Mesenchymal stem cell (in vitro differentiated cells and primary cell): ENCODE measurements at regions not wholly inside any gene's neighbourhood (a gene's known extent, or its start where the extent isn't known, plus 50 kb on each side); places are given as distances from the start of the nearest gene placed in this dataset.

Experiments
- DNase-seq: peaks from one replicate; pipeline ENCODE4 v3.0.0-alpha.2; 2013
- H2AFZ ChIP-seq: one replicate; pipeline ENCODE4 v1.6.1; 2013; ENCODE audit warnings: low read depth, mild to moderate bottlenecking, control low read depth, inconsistent platforms, low read length, moderate library complexity
- H2AK5ac ChIP-seq: 2 replicates; pipeline ENCODE4 v1.6.1; 2013; ENCODE audit warnings: low read length, moderate library complexity, mild to moderate bottlenecking, inconsistent platforms; ENCODE audit not compliant: severe bottlenecking
- H2BK120ac ChIP-seq: one replicate; pipeline ENCODE4 v1.6.1; 2013; ENCODE audit warnings: low read depth, mild to moderate bottlenecking, inconsistent platforms, low read length, moderate library complexity
- H2BK12ac ChIP-seq, 2 experiments: one replicate each; pipeline ENCODE4 v1.6.1; 2013; ENCODE audit warnings: inconsistent platforms in 2 of 2, low read length in 2 of 2, mild to moderate bottlenecking in 2 of 2, moderate library complexity in 2 of 2, control low read depth in 1 of 2
- H2BK15ac ChIP-seq: one replicate; pipeline ENCODE4 v1.6.1; 2013; ENCODE audit warnings: mild to moderate bottlenecking, low read depth, inconsistent platforms; ENCODE audit not compliant: poor library complexity, severe bottlenecking
- H2BK5ac ChIP-seq: 2 replicates; pipeline ENCODE4 v1.6.1; 2013; ENCODE audit warnings: low read depth, mild to moderate bottlenecking, low read length, control low read depth, inconsistent platforms; ENCODE audit not compliant: poor library complexity, severe bottlenecking
- H3K14ac ChIP-seq, 2 experiments: one replicate each; pipeline ENCODE4 v1.6.1; 2013; ENCODE audit warnings: inconsistent platforms in 2 of 2, low read length in 2 of 2, control low read depth in 1 of 2, mild to moderate bottlenecking in 1 of 2, moderate library complexity in 1 of 2
- H3K18ac ChIP-seq, 2 experiments: one replicate each; pipeline ENCODE4 v1.6.1; 2013; ENCODE audit warnings: inconsistent platforms in 2 of 2, low read length in 2 of 2, control low read depth in 1 of 2, low read depth in 1 of 2, mild to moderate bottlenecking in 1 of 2
- H3K23ac ChIP-seq, 2 experiments: one replicate each; pipeline ENCODE4 v1.6.1; 2013; ENCODE audit warnings: inconsistent platforms in 2 of 2, low read length in 2 of 2, mild to moderate bottlenecking in 2 of 2, moderate library complexity in 2 of 2, control low read depth in 1 of 2
- H3K27ac ChIP-seq: 2 replicates; pipeline ENCODE4 v1.5.1; 2013; ENCODE audit warnings: mild to moderate bottlenecking, moderate library complexity, low read length, control low read depth, inconsistent platforms; ENCODE audit not compliant: poor library complexity, severe bottlenecking
- H3K27me3 ChIP-seq, 2 experiments: 2 replicates each; pipeline versions ENCODE4 v1.6.1 to v1.7.0; 2013; ENCODE audit warnings: low read length in 2 of 2, mild to moderate bottlenecking in 2 of 2, moderate library complexity in 2 of 2, control low read depth in 1 of 2, inconsistent platforms in 1 of 2; ENCODE audit not compliant: control insufficient read depth in 1 of 2, insufficient read depth in 1 of 2
- H3K36me3 ChIP-seq, 2 experiments: 2 replicates each; pipeline versions ENCODE4 v1.6.1 to v1.7.0; 2013; ENCODE audit warnings: low read length in 2 of 2, control low read depth in 1 of 2, inconsistent platforms in 1 of 2, low read depth in 1 of 2, mild to moderate bottlenecking in 1 of 2; ENCODE audit not compliant: insufficient read depth in 2 of 2, control insufficient read depth in 1 of 2
- H3K4ac ChIP-seq, 2 experiments: one replicate each; pipeline ENCODE4 v1.6.1; 2013; ENCODE audit warnings: inconsistent platforms in 2 of 2, low read length in 2 of 2, mild to moderate bottlenecking in 2 of 2, moderate library complexity in 2 of 2, control low read depth in 1 of 2, low read depth in 1 of 2
- H3K4me1 ChIP-seq: 2 replicates; pipeline ENCODE4 v1.6.1; 2013; ENCODE audit warnings: low read depth, low read length, control low read depth; ENCODE audit not compliant: control insufficient read depth, insufficient read depth
- H3K4me2 ChIP-seq: 2 replicates; pipeline ENCODE4 v1.6.1; 2013; ENCODE audit warnings: low read length, mild to moderate bottlenecking, inconsistent platforms; ENCODE audit not compliant: poor library complexity, severe bottlenecking
- H3K4me3 ChIP-seq, 2 experiments: 2 replicates each; pipeline versions ENCODE4 v1.5.1 to v1.7.0; 2013; ENCODE audit warnings: low read length in 2 of 2, mild to moderate bottlenecking in 2 of 2, control low read depth in 1 of 2, low read depth in 1 of 2; ENCODE audit not compliant: insufficient read depth in 1 of 2
- H3K79me1 ChIP-seq: replicated peaks from 2 replicates; pipeline ENCODE4 v1.6.1; 2013; ENCODE audit warnings: mild to moderate bottlenecking, control low read depth, low read length, inconsistent platforms; ENCODE audit not compliant: poor library complexity, severe bottlenecking
- H3K9ac ChIP-seq: 2 replicates; pipeline ENCODE4 v1.7.0; 2013; ENCODE audit warnings: mild to moderate bottlenecking, low read length, moderate library complexity
- H3K9me3 ChIP-seq: 2 replicates; pipeline ENCODE4 v1.7.0; 2013; ENCODE audit warnings: mild to moderate bottlenecking, low read length; ENCODE audit not compliant: control insufficient read depth
- H4K8ac ChIP-seq: one replicate; pipeline ENCODE4 v1.6.1; 2013; ENCODE audit warnings: inconsistent platforms, mild to moderate bottlenecking, low read length, moderate library complexity
- H4K91ac ChIP-seq: one replicate; pipeline ENCODE4 v1.6.1; 2013; ENCODE audit warnings: mild to moderate bottlenecking, low read length, inconsistent platforms
- WGBS: methylation state at CpG from one replicate; pipeline ENCODE4 v1.1.7; 2013; ENCODE audit warnings: mixed read lengths; 5-methylcytosine and 5-hydroxymethylcytosine counted together

GRCh38 chr4:83932750-83933391 is 397.0 kb downstream of the GPAT3 start:
- H2BK12ac ChIP-seq, result no peak overlapping the region
- WGBS, result 67% methylated on average over 1 of the region's 2 CpGs

GRCh38 chr4:83931659-83932438 is 395.9 kb downstream of the GPAT3 start:
- no peaks in the 10 kb centered on the region for H3K27me3 ChIP-seq
- WGBS, result 80% methylated on average over 6 of the region's 6 CpGs
- no peak overlapping the region for H3K14ac ChIP-seq
- H3K23ac ChIP-seq, result no peak overlapping the region
- H4K8ac ChIP-seq, result no peak overlapping the region
- H3K9ac ChIP-seq, result no peak overlapping the region
- H3K4me1 ChIP-seq, result no peaks in the 10 kb centered on the region
- no peak overlapping the region for H4K91ac ChIP-seq
- no peak overlapping the region for H3K4me2 ChIP-seq
- no peak overlapping the region for H3K4ac ChIP-seq
- H2BK120ac ChIP-seq, result no peak overlapping the region
- no peak overlapping the region for H2BK5ac ChIP-seq
- no peak overlapping the region for H2BK12ac ChIP-seq
- no peaks in the 10 kb centered on the region for H3K79me1 ChIP-seq
- DNase-seq, result no peak
- no peaks in the 10 kb centered on the region for H3K9me3 ChIP-seq
- no peak overlapping the region for H2AFZ ChIP-seq
- H3K27ac ChIP-seq, result no peak overlapping the region
- no peak overlapping the region for H2AK5ac ChIP-seq
- no peak overlapping the region for H2BK15ac ChIP-seq
- H3K4me3 ChIP-seq, result no peak overlapping the region
- H3K36me3 ChIP-seq, result no peaks in the 10 kb centered on the region
- H3K18ac ChIP-seq, result no peak overlapping the region

More at GRCh38 chr4:83932750-83933391, 397.0 kb downstream of the GPAT3 start:
- H3K4ac ChIP-seq, result no peak overlapping the region
- DNase-seq, result no peak
- H3K4me2 ChIP-seq, result no peak overlapping the region
- no peak overlapping the region for H4K8ac ChIP-seq
- H3K9ac ChIP-seq, result no peak overlapping the region
- H3K36me3 ChIP-seq, result no peaks in the 10 kb centered on the region
- no peak overlapping the region for H2AFZ ChIP-seq
- H3K18ac ChIP-seq, result no peak overlapping the region
- H3K27ac ChIP-seq, result no peak overlapping the region
- H2BK120ac ChIP-seq, result no peak overlapping the region
- H3K4me3 ChIP-seq, result no peak overlapping the region
- H3K14ac ChIP-seq, result no peak overlapping the region
- no peaks in the 10 kb centered on the region for H3K4me1 ChIP-seq
- no peak overlapping the region for H2AK5ac ChIP-seq
- H2BK5ac ChIP-seq, result no peak overlapping the region
- H3K79me1 ChIP-seq, result no peaks in the 10 kb centered on the region
- no peak overlapping the region for H2BK15ac ChIP-seq
- H4K91ac ChIP-seq, result no peak overlapping the region
- H3K9me3 ChIP-seq, result no peaks in the 10 kb centered on the region
- no peaks in the 10 kb centered on the region for H3K27me3 ChIP-seq
- no peak overlapping the region for H3K23ac ChIP-seq

- Histone ChIP-seq H3K36me3 (no peaks in the 10 kb centered on the region), H3K9me3 (no peaks in the 10 kb centered on the region), H3K4me3 (no peak overlapping the region), H3K23ac (no peak overlapping the region), H3K14ac (no peak overlapping the region), H3K9ac (no peak overlapping the region), H3K18ac (no peak overlapping the region), H2AFZ (no peak overlapping the region), H2BK12ac (no peak overlapping the region), H3K4ac (no peak overlapping the region), H3K27ac (no peak overlapping the region), H2BK5ac (no peak overlapping the region), H2AK5ac (no peak overlapping the region), H3K4me1 (no peaks in the 10 kb centered on the region), H4K8ac (no peak overlapping the region), H4K91ac (no peak overlapping the region), H2BK120ac (no peak overlapping the region), H2BK15ac (no peak overlapping the region), H3K27me3 (no peaks in the 10 kb centered on the region), H3K79me1 (no peaks in the 10 kb centered on the region), H3K4me2 (no peak overlapping the region)
- WGBS, result 90% methylated on average over 3 of the region's 4 CpGs
- no peak for DNase-seq
Measured at GRCh38 chr4:83929550-83929949, 393.6 kb downstream of the GPAT3 start.

- H2AK5ac ChIP-seq, result no peak overlapping the region
- no peak overlapping the region for H2AFZ ChIP-seq
- WGBS, result no CpG with 5 or more reads among the region's 1 CpG
- no peaks in the 10 kb centered on the region for H3K9me3 ChIP-seq
- no peaks in the 10 kb centered on the region for H3K4me1 ChIP-seq
- H3K23ac ChIP-seq, result no peak overlapping the region
- no peak overlapping the region for H3K18ac ChIP-seq
- no peak overlapping the region for H3K4ac ChIP-seq
- no peak overlapping the region for H4K8ac ChIP-seq
- H2BK15ac ChIP-seq, result no peak overlapping the region
- H2BK120ac ChIP-seq, result no peak overlapping the region
- no peaks in the 10 kb centered on the region for H3K36me3 ChIP-seq
- no peak overlapping the region for H3K14ac ChIP-seq
- no peak overlapping the region for H2BK12ac ChIP-seq
- H3K27ac ChIP-seq, result no peak overlapping the region
- H4K91ac ChIP-seq, result no peak overlapping the region
- DNase-seq, result no peak
- H3K4me3 ChIP-seq, result no peak overlapping the region
- no peaks in the 10 kb centered on the region for H3K79me1 ChIP-seq
- no peak overlapping the region for H3K4me2 ChIP-seq
- no peak overlapping the region for H3K9ac ChIP-seq
- H2BK5ac ChIP-seq, result no peak overlapping the region
- H3K27me3 ChIP-seq, result no peaks in the 10 kb centered on the region
Measured at GRCh38 chr4:83926950-83927349, 391.0 kb downstream of the GPAT3 start.
